Endothelial cell (in vitro differentiated cells): ENCODE measurements at regions not wholly inside any gene's neighbourhood (a gene's known extent, or its start where the extent isn't known, plus 50 kb on each side); places are given as distances from the start of the nearest gene placed in this dataset.

Experiments
- DNase-seq: peaks from one replicate; pipeline ENCODE4 v3.0.0; 2021; ENCODE audit warnings: low spot score
- H3K27ac Mint-ChIP-seq: one replicate; pipeline ENCODE4 v1.8.0; 2021; ENCODE audit warnings: mixed read lengths, inconsistent platforms; ENCODE audit not compliant: unreplicated experiment
- H3K27me3 Mint-ChIP-seq: one replicate; pipeline ENCODE4 v1.8.0; 2021; ENCODE audit warnings: mild to moderate bottlenecking, moderate library complexity, mixed read lengths, inconsistent platforms; ENCODE audit not compliant: unreplicated experiment
- H3K36me3 Mint-ChIP-seq: one replicate; pipeline ENCODE4 v1.8.0; 2021; ENCODE audit warnings: mild to moderate bottlenecking, low read depth, mixed read lengths, inconsistent platforms; ENCODE audit not compliant: unreplicated experiment
- H3K4me1 Mint-ChIP-seq: one replicate; pipeline ENCODE4 v1.8.0; 2021; ENCODE audit warnings: mild to moderate bottlenecking, mixed read lengths, inconsistent platforms; ENCODE audit not compliant: unreplicated experiment
- H3K4me3 Mint-ChIP-seq: one replicate; pipeline ENCODE4 v1.8.0; 2021; ENCODE audit warnings: mild to moderate bottlenecking, mixed read lengths, inconsistent platforms; ENCODE audit not compliant: unreplicated experiment
- H3K9me3 Mint-ChIP-seq: one replicate; pipeline ENCODE4 v1.8.0; 2021; ENCODE audit warnings: mixed read lengths, inconsistent platforms; ENCODE audit not compliant: unreplicated experiment
- CTCF ChIP-seq: fragments of 200-600 bp; sonication (generic); IDR thresholded peaks from one replicate; pipeline ENCODE4 v1.5.0; 2021; ENCODE audit warnings: antibody characterized with exemption; ENCODE audit not compliant: unreplicated experiment

- Mint-ChIP-seq H3K36me3 (no peaks in the 10 kb centered on the region), H3K27ac (no peak overlapping the region), H3K27me3 (no peaks in the 10 kb centered on the region), H3K4me1 (no peaks in the 10 kb centered on the region), H3K9me3 (no peaks in the 10 kb centered on the region), H3K4me3 (no peak overlapping the region)
- DNase-seq: no peak
- no peak for TF ChIP-seq CTCF
Measured at GRCh38 chr6:95321126-95321525, 256.2 kb upstream of the MANEA start.

GRCh38 chr6:95325916-95326315, 251.4 kb upstream of the MANEA start:
- Mint-ChIP-seq H3K4me1 (no peaks in the 10 kb centered on the region), H3K36me3 (no peaks in the 10 kb centered on the region), H3K9me3 (no peaks in the 10 kb centered on the region), H3K4me3 (no peak overlapping the region), H3K27me3 (no peaks in the 10 kb centered on the region), H3K27ac (no peak overlapping the region)
- TF ChIP-seq CTCF: no peak
- DNase-seq: no peak

GRCh38 chr6:95328231-95328630, 249.1 kb upstream of the MANEA start:
- Mint-ChIP-seq H3K9me3 (no peaks in the 10 kb centered on the region), H3K27ac (no peak overlapping the region), H3K4me3 (no peak overlapping the region), H3K36me3 (no peaks in the 10 kb centered on the region), H3K4me1 (no peaks in the 10 kb centered on the region), H3K27me3 (no peaks in the 10 kb centered on the region)
- no peak for DNase-seq
- TF ChIP-seq CTCF: no peak

- H3K36me3 Mint-ChIP-seq: no peaks in the 10 kb centered on the region
- no peak for DNase-seq
- H3K9me3 Mint-ChIP-seq: no peaks in the 10 kb centered on the region
- H3K27ac Mint-ChIP-seq: no peak overlapping the region
- H3K4me1 Mint-ChIP-seq: no peaks in the 10 kb centered on the region
- no peak for TF ChIP-seq CTCF
- no peak overlapping the region for H3K4me3 Mint-ChIP-seq
- H3K27me3 Mint-ChIP-seq: no peaks in the 10 kb centered on the region
Measured at GRCh38 chr6:95352064-95352795, 225.1 kb upstream of the MANEA start.

- TF ChIP-seq CTCF: no peak
- no peaks in the 10 kb centered on the region for H3K9me3 Mint-ChIP-seq
- H3K4me3 Mint-ChIP-seq: no peak overlapping the region
- no peak for DNase-seq
- H3K4me1 Mint-ChIP-seq: no peaks in the 10 kb centered on the region
- H3K36me3 Mint-ChIP-seq: no peaks in the 10 kb centered on the region
- no peak overlapping the region for H3K27ac Mint-ChIP-seq
- no peaks in the 10 kb centered on the region for H3K27me3 Mint-ChIP-seq
Measured at GRCh38 chr6:95354551-95354950, 222.8 kb upstream of the MANEA start.
